RKO (cell line): ENCODE measurements at regions not wholly inside any gene's neighbourhood (a gene's known extent, or its start where the extent isn't known, plus 50 kb on each side); places are given as distances from the start of the nearest gene placed in this dataset.
A peak's percentile ranks its signal among the peaks of the same experiment; 100 is the strongest.

ENCODE experiments used
- DNase-seq: peaks from one replicate; pipeline ENCODE4 v3.0.0-alpha.2; 2016; ENCODE audit warnings: low spot score

DNA sequence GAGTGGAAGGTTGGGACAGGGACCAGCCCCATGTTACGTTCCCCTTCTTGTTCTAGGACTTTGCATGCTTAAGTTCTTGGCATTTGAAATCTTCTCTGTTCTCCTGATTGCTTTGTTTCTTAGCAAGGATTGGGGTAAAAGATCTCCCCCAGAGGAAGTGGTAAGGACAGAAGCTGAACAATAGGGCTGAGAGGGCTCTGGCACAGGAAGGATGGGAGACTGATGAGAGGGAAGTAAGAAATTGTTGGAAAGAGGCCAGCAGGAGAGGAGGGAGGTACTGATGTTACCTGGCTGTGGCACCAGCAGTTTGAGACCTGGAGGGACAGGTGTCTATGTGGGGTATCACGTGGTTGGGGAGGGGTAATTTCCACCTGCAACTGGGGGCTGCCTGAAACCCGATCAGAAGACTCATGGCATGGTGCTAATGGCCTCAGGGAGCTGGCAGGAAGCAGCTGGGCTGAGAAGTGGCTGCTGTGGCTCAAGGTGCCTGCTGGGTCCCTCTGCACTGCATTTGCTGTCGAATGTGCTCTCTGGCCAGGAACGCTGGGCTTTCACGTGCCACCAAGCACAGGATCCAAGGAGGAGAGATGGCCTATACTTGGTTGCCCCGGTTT, 108.4 kb downstream of the LSM3 start:
- DNase-seq: no peak

DNA sequence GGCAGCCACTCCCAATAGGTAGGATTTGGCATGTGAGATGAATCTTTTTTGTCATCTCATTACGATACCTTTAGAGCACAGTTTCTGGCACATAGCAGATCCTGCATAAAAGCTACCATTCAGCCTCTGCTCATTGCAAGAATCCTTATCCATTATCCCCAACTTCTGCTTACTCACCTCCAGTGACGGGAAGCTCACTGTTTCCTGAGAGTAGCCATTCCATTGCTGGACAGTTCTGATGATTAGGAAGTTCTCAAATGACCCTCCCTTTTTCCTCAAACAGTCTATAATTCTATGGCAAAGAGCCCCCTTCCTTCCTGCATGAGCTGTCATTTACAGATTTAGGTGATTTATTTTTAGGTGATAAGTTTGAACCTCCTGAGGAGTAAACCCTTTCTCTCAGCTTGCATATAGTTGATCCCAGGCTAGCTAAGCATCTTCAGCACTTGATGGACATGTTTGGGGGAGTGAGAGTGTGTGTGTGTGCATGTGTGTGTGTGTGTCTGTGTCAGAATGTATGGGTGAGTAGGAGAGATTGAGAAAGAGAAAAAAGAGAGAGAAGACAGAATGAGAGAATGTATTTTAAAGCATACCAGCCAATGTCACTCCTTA, 109.7 kb downstream of the LSM3 start:
- DNase-seq: no peak

DNA sequence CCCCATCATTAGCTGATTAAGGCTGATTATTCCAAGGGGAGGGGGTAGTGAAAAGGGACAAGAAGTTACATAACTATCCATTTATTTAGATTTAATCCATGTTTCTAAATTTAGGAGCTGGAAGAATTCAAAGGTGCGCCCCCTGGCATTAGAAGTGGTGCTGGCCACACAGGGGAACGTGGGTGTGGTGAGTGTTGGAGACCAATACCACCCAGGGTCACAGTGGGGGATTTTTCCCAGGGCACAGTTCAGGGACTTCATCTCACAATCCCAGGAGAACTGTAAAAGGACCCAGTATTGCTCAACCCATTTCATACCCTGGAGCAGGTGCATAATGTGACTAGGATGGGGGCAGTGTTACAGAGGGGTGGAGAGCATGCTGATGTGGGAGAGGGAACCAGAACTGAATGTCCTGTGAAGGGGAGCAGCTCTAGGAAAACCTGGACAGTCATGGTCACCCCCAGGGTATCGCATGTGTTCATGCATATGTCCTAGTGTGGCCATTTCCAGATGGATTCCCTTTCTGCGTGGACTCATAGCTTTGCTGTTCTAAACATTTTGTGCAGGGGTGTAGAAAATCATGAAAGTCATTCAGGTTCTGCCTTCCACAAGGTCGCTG, 110.3 kb downstream of the LSM3 start:
- no peak for DNase-seq

DNA sequence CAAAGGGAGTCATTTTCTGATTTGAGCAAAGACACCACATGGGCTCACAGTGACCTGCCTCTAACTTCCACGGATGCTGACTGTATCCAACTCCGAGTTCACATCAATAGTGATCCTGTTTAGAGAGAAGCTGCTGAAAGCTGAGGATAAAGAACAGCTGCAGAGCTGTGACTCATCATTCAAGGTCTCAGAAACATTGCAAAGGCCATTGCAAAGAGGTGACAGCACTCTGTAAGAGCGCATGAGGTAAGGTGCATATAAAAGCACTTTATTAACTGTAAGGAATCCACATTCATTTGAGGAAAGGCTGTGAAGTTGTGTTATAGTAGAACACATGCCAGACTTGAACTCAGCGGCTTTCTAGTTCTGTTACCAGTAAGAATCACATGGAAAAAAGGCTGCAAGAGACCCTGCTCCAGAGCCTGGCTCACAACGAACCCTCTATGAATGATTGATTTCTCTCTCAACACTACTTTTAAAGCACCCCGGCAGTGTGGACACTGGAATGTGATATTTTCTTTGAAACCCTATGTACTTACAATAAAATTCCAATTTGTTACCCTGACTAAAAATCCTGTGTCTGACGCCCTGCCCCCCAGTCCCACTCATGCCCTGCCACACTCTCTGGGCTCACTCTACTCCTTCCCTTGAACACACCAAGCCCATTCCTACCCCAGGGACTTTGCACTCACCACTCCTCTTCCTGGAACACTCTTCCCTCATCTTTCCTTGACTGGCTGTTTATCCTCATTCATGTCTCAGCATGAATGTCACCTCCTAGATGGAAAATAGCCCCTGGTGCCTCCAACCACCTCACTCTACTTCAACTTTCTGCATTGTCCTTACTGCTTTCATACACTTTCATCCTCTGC, 111.2 kb downstream of the LSM3 start:
- peak; percentile 64 for DNase-seq

DNA sequence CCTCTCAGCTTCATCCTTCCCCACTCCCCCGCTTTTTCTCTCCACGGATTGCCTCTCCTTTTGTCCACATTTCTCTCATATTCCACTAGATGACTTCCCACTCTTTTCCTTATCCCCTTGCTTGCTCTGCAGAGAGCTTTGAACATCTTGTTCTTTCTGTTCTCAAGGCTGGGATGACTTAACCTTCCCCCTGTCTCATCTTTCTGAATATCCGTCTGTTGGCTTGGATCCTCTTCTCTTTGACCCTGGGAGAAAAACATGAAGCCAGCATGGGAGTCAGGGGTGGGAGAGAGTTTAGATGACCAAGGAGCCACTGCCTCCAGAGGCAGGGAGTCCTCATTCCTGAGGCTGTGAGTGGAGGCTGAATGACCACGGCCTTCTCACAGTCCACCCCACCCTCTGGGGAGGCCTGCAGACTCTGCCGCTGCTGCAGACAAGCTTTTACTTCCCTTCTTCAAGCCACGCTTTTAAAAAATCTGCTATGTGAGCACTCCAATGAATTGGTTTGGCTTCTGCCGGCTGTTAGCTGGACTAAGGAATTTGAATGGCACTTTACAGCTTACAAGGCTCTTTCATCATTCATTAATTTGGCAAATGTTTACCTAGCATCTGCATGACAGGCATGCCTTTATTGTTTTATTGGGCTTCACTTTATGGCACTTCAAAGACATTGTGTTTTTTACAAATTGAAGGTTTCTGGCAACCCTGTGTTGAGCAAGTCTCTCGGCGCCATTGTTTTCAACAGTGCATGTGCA, 111.6 kb upstream of the SLC6A6 start:
- no peak for DNase-seq

- no peak for DNase-seq
Measured at GRCh38 chr3:14295037-14295436, 107.4 kb upstream of the SLC6A6 start.

DNA sequence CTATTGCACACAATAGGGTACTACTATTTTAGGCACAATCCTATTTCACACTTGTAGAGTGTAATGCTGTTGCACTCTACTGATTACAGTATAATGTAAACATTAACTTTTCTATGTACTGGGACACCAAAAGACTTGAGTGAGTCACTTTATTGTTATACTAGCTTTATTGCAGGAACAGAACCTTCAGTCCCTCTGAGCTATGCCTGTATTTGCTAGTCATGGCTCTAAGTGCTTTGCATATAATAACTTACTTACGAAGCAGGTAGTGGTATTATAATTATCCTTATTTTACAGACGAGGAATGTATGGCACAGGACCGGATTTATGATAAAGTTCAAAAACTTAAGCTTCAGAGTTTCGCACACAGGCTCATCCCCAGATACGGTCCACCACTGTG, 106.6 kb upstream of the SLC6A6 start:
- no peak for DNase-seq

DNA sequence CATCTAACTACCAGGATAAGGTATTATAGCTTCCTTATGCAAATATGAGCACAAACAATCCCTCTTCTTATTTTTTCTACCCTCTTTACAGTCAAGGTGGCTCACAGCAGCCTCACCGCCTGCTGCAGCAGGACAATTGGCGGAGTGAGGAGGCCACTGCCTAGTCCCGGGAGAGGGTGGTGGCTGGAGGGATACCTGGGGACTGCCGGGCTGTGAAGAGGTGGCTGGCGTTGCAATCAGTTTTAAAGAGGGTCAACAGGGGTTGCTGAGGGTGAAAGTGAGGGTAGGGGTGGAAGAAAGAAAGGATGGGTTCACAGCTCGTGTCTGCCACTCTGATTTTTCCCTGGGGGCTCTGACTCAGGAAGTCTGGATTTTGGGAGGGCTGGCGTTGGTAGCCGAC, 105.1 kb upstream of the SLC6A6 start:
- no peak for DNase-seq

- DNase-seq: no peak
Measured at GRCh38 chr3:14297784-14298236, 104.6 kb upstream of the SLC6A6 start.

- no peak for DNase-seq
Measured at GRCh38 chr3:14298442-14298841, 104.0 kb upstream of the SLC6A6 start.

- no peak for DNase-seq
Measured at GRCh38 chr3:14298991-14299555, 103.3 kb upstream of the SLC6A6 start.

- no peak for DNase-seq
Measured at GRCh38 chr3:14299767-14300166, 102.6 kb upstream of the SLC6A6 start.

GRCh38 chr3:14300721-14301399, 101.5 kb upstream of the SLC6A6 start:
- no peak for DNase-seq

- DNase-seq: no peak
Measured at GRCh38 chr3:14301558-14301957, 100.8 kb upstream of the SLC6A6 start.

DNA sequence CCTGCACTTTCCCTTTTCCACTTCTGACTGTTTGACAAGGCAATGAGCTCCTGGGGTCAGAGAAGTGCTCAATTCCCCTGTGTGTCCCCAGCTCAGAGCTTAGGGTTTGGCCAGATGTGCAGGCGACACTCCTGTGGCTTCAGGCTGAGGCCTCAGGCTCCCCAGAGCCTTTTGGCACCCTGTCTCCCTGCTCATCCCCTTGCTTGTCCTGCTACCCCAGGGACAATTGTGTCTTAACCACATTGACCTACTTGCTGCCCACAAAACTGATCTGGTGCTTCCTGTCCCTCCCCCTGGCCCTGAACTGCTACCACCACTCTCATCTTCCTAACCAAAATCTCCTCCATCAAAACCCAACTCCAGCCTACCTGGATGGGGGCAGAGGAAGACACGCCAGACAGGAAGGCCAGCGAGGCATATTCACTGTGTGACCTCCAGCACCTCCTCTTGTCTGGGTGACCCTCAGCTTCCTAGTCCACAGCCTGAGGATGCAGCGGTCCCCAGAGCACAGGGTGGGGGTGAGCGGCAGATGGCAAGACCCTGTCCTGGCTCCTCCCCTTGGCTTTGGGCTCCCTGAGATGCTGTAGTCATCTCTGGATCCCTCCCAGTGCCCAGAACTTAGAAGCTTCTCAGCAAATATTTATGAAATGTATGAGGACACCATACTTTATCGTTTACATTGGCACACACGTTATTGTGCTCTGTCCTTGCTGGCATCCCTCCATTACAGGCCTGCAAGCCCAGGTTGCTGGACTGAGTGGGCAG, 98.9 kb upstream of the SLC6A6 start:
- DNase-seq: no peak

DNA sequence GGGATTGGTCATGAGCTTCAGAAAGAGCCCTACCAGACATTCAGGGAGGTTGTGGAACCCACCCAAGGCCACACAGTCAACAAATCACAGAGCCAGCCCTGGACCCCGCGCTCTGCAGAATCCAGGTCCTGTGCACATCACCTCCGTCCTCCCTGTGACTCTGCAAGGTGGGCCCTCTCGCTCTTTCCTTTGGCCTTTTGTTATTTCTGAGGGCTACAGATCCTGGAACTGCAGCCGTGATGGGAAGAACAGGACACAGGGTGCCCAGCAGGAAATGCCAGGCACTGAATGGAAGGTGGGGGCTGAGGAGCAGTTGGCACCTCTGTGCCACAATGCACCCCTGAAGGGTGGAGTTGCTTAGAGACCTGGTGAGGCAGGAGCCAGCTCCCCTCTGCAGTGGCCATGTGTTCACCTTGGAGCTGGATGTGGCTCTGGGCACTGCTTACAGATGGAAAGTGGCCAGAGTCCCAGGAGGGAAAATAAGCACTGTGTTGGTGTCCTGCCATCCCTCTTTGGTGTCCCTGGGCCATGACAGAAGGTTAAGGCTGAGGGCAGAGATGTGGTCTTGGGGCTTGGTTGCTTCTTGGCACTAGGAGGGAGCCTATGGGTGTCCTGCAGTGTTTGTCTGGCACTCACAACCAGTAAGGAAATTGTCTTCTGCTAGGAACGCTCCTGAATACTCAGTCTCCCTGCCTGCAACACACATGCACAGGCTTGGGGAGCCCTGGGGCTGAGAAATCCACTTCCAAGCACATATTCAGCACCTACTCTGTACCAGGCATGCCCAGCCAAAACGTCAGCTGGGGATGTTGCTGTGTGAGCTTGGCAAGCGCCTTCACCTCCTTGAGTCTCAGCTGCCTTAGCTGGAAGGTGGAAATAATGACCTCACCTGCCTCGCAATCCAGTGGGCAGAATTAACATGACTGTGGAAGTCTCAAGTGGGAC, 98.0 kb upstream of the SLC6A6 start:
- DNase-seq: no peak

DNA sequence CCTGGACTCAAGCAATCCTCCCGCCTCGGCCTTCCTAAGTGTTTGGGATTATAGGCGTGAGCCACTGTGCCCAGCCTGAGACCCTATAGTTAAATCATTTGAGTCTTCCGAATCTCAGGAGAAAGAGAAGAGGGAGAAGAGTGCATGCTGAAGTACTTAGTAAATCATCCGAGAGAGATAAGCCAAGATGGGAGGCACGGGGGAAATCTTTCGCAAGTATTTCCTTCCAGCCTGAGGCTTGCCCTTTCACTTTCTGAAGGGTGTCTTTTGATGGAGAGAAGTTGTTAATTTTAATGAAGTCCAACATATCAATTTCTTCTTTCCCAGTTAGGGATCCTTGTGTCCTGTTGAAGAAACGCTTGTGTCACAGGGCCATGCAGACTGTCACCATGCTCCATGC, 97.1 kb upstream of the SLC6A6 start:
- no peak for DNase-seq

GRCh38 chr3:14306142-14306541, 96.3 kb upstream of the SLC6A6 start:
- DNase-seq: no peak

- no peak for DNase-seq
Measured at GRCh38 chr3:14307656-14308302, 94.6 kb upstream of the SLC6A6 start.
